Stomach (tissue), 4 donors: ENCODE measurements at regions not wholly inside any gene's neighbourhood (a gene's known extent, or its start where the extent isn't known, plus 50 kb on each side); places are given as distances from the start of the nearest gene placed in this dataset.

Experiments
- POLR2A ChIP-seq, 4 donors: fragments of 450-650 bp; IDR thresholded peaks; one replicate each; pipeline ENCODE4 v1.6.1; 2016; ENCODE audit warnings: antibody characterized with exemption in 4 of 4, control low read depth in 2 of 4, mild to moderate bottlenecking in 1 of 4, moderate library complexity in 1 of 4
- TF ChIP-seq, protein P1 (sequence below), 7 experiments: fragments of 450-650 bp in 4 of 7; fragments of 200-600 bp in 3 of 7; sonication (generic) in 3 of 7; IDR thresholded peaks; one replicate each; pipeline ENCODE4 v1.5.1; 2016 to 2019; ENCODE audit warnings: antibody characterized with exemption in 7 of 7, control low read depth in 2 of 7, mild to moderate bottlenecking in 1 of 7

- TF ChIP-seq, protein P1, sequence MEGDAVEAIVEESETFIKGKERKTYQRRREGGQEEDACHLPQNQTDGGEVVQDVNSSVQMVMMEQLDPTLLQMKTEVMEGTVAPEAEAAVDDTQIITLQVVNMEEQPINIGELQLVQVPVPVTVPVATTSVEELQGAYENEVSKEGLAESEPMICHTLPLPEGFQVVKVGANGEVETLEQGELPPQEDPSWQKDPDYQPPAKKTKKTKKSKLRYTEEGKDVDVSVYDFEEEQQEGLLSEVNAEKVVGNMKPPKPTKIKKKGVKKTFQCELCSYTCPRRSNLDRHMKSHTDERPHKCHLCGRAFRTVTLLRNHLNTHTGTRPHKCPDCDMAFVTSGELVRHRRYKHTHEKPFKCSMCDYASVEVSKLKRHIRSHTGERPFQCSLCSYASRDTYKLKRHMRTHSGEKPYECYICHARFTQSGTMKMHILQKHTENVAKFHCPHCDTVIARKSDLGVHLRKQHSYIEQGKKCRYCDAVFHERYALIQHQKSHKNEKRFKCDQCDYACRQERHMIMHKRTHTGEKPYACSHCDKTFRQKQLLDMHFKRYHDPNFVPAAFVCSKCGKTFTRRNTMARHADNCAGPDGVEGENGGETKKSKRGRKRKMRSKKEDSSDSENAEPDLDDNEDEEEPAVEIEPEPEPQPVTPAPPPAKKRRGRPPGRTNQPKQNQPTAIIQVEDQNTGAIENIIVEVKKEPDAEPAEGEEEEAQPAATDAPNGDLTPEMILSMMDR (IDR thresholded peaks at IDR 0.05), result no peak
- TF ChIP-seq POLR2A (IDR thresholded peaks at IDR 0.05), result no peak
Measured at GRCh38 chr21:15309721-15310120, 244.9 kb upstream of the NRIP1 start.
